ENCODE measurements at regions not wholly inside any gene's neighbourhood (a gene's known extent, or its start where the extent isn't known, plus 50 kb on each side); places are given as distances from the start of the nearest gene placed in this dataset.

GRCh38 chr18:29879763-29880162, 1162.8 kb downstream of the DSC3 start:
- no peak for DNase-seq (ENCODE audit: low read depth in 1 of 2, low spot score in 1 of 2)
- Histone ChIP-seq H3K27me3 (ENCODE audit: insufficient read depth, poor library complexity, severe bottlenecking) (no peaks in the 10 kb centered on the region), H3K4me3 (replicated peaks; ENCODE audit: insufficient read depth, low read length) (no peak overlapping the region), H3K27ac (replicated peaks) (no peak overlapping the region)
- TF ChIP-seq GABPA (IDR thresholded peaks at IDR 0.05; ENCODE audit: low read depth) (no peak), POLR2AphosphoS5 (IDR thresholded peaks at IDR 0.05; ENCODE audit: low read depth) (no peak), SPI1 (IDR thresholded peaks at IDR 0.05; ENCODE audit: borderline replicate concordance, low read depth) (no peak), CTCF (IDR thresholded peaks at IDR 0.05; ENCODE audit: insufficient read depth, low read length) (no peak)
- TF ChIP-seq, protein P1, sequence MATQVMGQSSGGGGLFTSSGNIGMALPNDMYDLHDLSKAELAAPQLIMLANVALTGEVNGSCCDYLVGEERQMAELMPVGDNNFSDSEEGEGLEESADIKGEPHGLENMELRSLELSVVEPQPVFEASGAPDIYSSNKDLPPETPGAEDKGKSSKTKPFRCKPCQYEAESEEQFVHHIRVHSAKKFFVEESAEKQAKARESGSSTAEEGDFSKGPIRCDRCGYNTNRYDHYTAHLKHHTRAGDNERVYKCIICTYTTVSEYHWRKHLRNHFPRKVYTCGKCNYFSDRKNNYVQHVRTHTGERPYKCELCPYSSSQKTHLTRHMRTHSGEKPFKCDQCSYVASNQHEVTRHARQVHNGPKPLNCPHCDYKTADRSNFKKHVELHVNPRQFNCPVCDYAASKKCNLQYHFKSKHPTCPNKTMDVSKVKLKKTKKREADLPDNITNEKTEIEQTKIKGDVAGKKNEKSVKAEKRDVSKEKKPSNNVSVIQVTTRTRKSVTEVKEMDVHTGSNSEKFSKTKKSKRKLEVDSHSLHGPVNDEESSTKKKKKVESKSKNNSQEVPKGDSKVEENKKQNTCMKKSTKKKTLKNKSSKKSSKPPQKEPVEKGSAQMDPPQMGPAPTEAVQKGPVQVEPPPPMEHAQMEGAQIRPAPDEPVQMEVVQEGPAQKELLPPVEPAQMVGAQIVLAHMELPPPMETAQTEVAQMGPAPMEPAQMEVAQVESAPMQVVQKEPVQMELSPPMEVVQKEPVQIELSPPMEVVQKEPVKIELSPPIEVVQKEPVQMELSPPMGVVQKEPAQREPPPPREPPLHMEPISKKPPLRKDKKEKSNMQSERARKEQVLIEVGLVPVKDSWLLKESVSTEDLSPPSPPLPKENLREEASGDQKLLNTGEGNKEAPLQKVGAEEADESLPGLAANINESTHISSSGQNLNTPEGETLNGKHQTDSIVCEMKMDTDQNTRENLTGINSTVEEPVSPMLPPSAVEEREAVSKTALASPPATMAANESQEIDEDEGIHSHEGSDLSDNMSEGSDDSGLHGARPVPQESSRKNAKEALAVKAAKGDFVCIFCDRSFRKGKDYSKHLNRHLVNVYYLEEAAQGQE (IDR thresholded peaks at IDR 0.05; ENCODE audit: insufficient replicate concordance, low read depth), result no peak

- TF ChIP-seq GABPA (IDR thresholded peaks at IDR 0.05; ENCODE audit: low read depth), result no peak
- TF ChIP-seq, protein P1 (IDR thresholded peaks at IDR 0.05; ENCODE audit: insufficient replicate concordance, low read depth), result no peak
- TF ChIP-seq CTCF (IDR thresholded peaks at IDR 0.05; ENCODE audit: insufficient read depth, low read length), result peak; percentile 37
- no peak for TF ChIP-seq SPI1 (IDR thresholded peaks at IDR 0.05; ENCODE audit: borderline replicate concordance, low read depth)
- TF ChIP-seq POLR2AphosphoS5 (IDR thresholded peaks at IDR 0.05; ENCODE audit: low read depth), result no peak
- H3K4me3 ChIP-seq (replicated peaks; ENCODE audit: insufficient read depth, low read length), result no peak overlapping the region
- DNase-seq (ENCODE audit: low read depth in 1 of 2, low spot score in 1 of 2), result peak; percentile 8 to 20
These were observed 1167.9 kb downstream of the DSC3 start for GRCh38 chr18:29874519-29875098.

DNA sequence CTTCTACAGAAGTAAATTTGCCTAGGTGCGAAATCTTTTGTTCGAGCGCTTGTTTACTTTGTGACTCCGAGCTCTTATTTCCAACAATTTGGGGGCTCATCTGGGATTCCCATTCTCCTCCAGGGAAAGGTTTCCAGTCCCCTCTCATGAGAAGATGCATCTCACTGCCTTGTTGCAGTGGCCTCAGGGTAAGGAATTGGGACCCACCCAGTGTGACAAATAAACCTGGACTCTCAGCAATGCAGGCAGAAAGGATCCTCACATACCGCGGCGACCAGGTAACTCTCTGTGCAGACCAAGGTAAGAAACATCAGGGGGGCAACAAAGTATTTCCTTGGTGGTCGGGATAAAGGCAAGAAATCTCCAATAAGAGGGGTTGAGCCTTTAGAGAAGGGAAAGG, 1169.3 kb downstream of the DSC3 start:
- DNase-seq (ENCODE audit: low read depth in 1 of 2, low spot score in 1 of 2), result no peak
- TF ChIP-seq CTCF (IDR thresholded peaks at IDR 0.05; ENCODE audit: insufficient read depth, low read length) (no peak), GABPA (IDR thresholded peaks at IDR 0.05; ENCODE audit: low read depth) (no peak), POLR2AphosphoS5 (IDR thresholded peaks at IDR 0.05; ENCODE audit: low read depth) (no peak)
- TF ChIP-seq, protein P1 (IDR thresholded peaks at IDR 0.05; ENCODE audit: insufficient replicate concordance, low read depth), result no peak
- Histone ChIP-seq H3K27ac (replicated peaks) (no peak overlapping the region), H3K27me3 (ENCODE audit: insufficient read depth, poor library complexity, severe bottlenecking) (no peaks in the 10 kb centered on the region), H3K4me3 (replicated peaks; ENCODE audit: insufficient read depth, low read length) (no peak overlapping the region)

More at GRCh38 chr18:29874519-29875098, 1167.9 kb downstream of the DSC3 start:
- Histone ChIP-seq H3K27me3 (ENCODE audit: insufficient read depth, poor library complexity, severe bottlenecking) (no peaks in the 10 kb centered on the region), H3K27ac (replicated peaks) (no peak overlapping the region)
